Right renal pelvis (tissue), 4 donors: ENCODE measurements at regions not wholly inside any gene's neighbourhood (a gene's known extent, or its start where the extent isn't known, plus 50 kb on each side); places are given as distances from the start of the nearest gene placed in this dataset.

Experiments
- DNase-seq, 4 donors: peaks; one replicate each; pipeline ENCODE4 v3.0.0-alpha.2; 2013; ENCODE audit warnings: low read depth in 4 of 4, low spot score in 3 of 4, missing footprints in 1 of 4

GRCh38 chr7:22658031-22658430, 69.0 kb upstream of the IL6 start:
- no peak for DNase-seq

- DNase-seq, result no peak
Observed at GRCh38 chr7:22657479-22657878, 69.5 kb upstream of the IL6 start.

GRCh38 chr7:22655781-22656180, 71.2 kb upstream of the IL6 start:
- DNase-seq, result no peak

GRCh38 chr7:22654831-22655230, 72.2 kb upstream of the IL6 start:
- no peak for DNase-seq

GRCh38 chr7:22653951-22654350, 73.0 kb upstream of the IL6 start:
- no peak for DNase-seq

GRCh38 chr7:22651534-22652243, 75.3 kb upstream of the IL6 start:
- no peak for DNase-seq

GRCh38 chr7:22651036-22651435, 76.0 kb upstream of the IL6 start:
- no peak for DNase-seq

- no peak for DNase-seq
Observed at GRCh38 chr7:22649686-22650085, 77.3 kb upstream of the IL6 start.

- DNase-seq, result no peak
Observed at GRCh38 chr7:22647451-22648257, 79.3 kb upstream of the IL6 start.

GRCh38 chr7:22645418-22646181, 81.4 kb upstream of the IL6 start:
- no peak for DNase-seq

- DNase-seq, result no peak
Observed at GRCh38 chr7:22642454-22642853, 84.5 kb upstream of the IL6 start.

- no peak for DNase-seq
Observed at GRCh38 chr7:22640269-22640668, 86.7 kb upstream of the IL6 start.

- no peak for DNase-seq
Observed at GRCh38 chr7:22639396-22639795, 87.6 kb upstream of the IL6 start.

GRCh38 chr7:22635349-22635748, 91.7 kb upstream of the IL6 start:
- DNase-seq, result no peak

GRCh38 chr7:22633954-22634474, 93.0 kb upstream of the IL6 start:
- DNase-seq, result no peak

- DNase-seq, result no peak
Observed at GRCh38 chr7:22633286-22633953, 93.6 kb upstream of the IL6 start.

- no peak for DNase-seq
Observed at GRCh38 chr7:22632674-22633073, 94.3 kb upstream of the IL6 start.

GRCh38 chr7:22631730-22632129, 95.3 kb upstream of the IL6 start:
- no peak for DNase-seq

GRCh38 chr7:22630069-22630468, 96.9 kb upstream of the IL6 start:
- DNase-seq, result no peak

- no peak for DNase-seq
Observed at GRCh38 chr7:22629056-22629455, 97.9 kb upstream of the IL6 start.

- no peak for DNase-seq
Observed at GRCh38 chr7:22628112-22628511, 98.9 kb upstream of the IL6 start.
